IMR-90 (cell line): ENCODE measurements at regions not wholly inside any gene's neighbourhood (a gene's known extent, or its start where the extent isn't known, plus 50 kb on each side); places are given as distances from the start of the nearest gene placed in this dataset.
A peak's percentile ranks its signal among the peaks of the same experiment; 100 is the strongest.

ENCODE experiments used
- ATAC-seq: fragments of 200-7000 bp; cut with Tn5 transposase; 2 replicates; pipeline ENCODE4 v1.9.1; 2020; ENCODE audit warnings: low read depth, mild to moderate bottlenecking, moderate library complexity
- BruUV-seq: library from RNA; stranded (reverse); fragments of 400-500 nt; replicated peaks from 2 replicates; lab custom pipeline; 2021; lab: Mats Ljungman, UMichigan
- CTCF ChIA-PET: fragments of 300-600 bp; formaldehyde crosslinking; extraction: SDS; loops from one replicate; lab custom pipeline; 2021; ENCODE audit warnings: antibody characterized with exemption; lab: Yijun Ruan, JAX
- POLR2A ChIA-PET: fragments of 300-600 bp; sonication (Branson Sonifier 250); formaldehyde crosslinking; loops from one replicate; lab custom pipeline; 2022; ENCODE audit warnings: antibody characterized with exemption; ENCODE audit not compliant: unreplicated experiment; lab: Charles Lee
- DNase-seq: peaks from one replicate; pipeline ENCODE4 v3.0.0; 2013
- H2AFZ ChIP-seq: replicated peaks from 2 replicates; pipeline ENCODE3; 2013; ENCODE audit warnings: low read length, mild to moderate bottlenecking; ENCODE audit not compliant: poor library complexity
- H2AK5ac ChIP-seq: 2 replicates; pipeline ENCODE4 v1.6.1; 2013; ENCODE audit warnings: low read depth, low read length, inconsistent platforms
- H2AK9ac ChIP-seq: replicated peaks from 2 replicates; pipeline ENCODE3; 2013; ENCODE audit warnings: mild to moderate bottlenecking, low read depth, low read length, moderate library complexity; ENCODE audit not compliant: poor library complexity
- H2BK120ac ChIP-seq: 2 replicates; pipeline ENCODE4 v1.6.1; 2013; ENCODE audit warnings: low read depth, low read length, inconsistent platforms
- H2BK15ac ChIP-seq: 3 replicates; pipeline ENCODE4 v1.6.1; 2013; ENCODE audit warnings: low read depth, low read length, inconsistent platforms
- H2BK20ac ChIP-seq: 2 replicates; pipeline ENCODE4 v1.6.1; 2013; ENCODE audit warnings: low read depth, mild to moderate bottlenecking, inconsistent platforms, low read length, moderate library complexity
- H2BK5ac ChIP-seq: 2 replicates; pipeline ENCODE4 v1.6.1; 2013; ENCODE audit warnings: mild to moderate bottlenecking, low read depth, low read length, inconsistent platforms; ENCODE audit not compliant: poor library complexity, severe bottlenecking
- H3K14ac ChIP-seq: replicated peaks from 2 replicates; pipeline ENCODE4 v1.6.1; 2013; ENCODE audit warnings: low read depth, low read length, inconsistent platforms
- H3K18ac ChIP-seq: 2 replicates; pipeline ENCODE4 v1.6.1; 2013; ENCODE audit warnings: low read depth, low read length, control low read depth
- H3K23ac ChIP-seq: 2 replicates; pipeline ENCODE4 v1.6.1; 2013; ENCODE audit warnings: low read depth, low read length, inconsistent platforms
- H3K27ac ChIP-seq: 2 replicates; pipeline ENCODE4 v1.5.1; 2013; ENCODE audit warnings: mild to moderate bottlenecking, control low read depth, low read length; ENCODE audit not compliant: insufficient read depth
- H3K27me3 ChIP-seq: 2 replicates; pipeline ENCODE4 v1.6.1; 2013; ENCODE audit warnings: low read length; ENCODE audit not compliant: control insufficient read depth, insufficient read depth
- H3K36me3 ChIP-seq: 2 replicates; pipeline ENCODE4 v1.6.1; 2013; ENCODE audit warnings: low read length, mixed read lengths; ENCODE audit not compliant: control insufficient read depth, insufficient read depth
- H3K4ac ChIP-seq: 2 replicates; pipeline ENCODE4 v1.6.1; 2013; ENCODE audit warnings: low read depth, low read length, inconsistent platforms
- H3K4me1 ChIP-seq: 2 replicates; pipeline ENCODE4 v1.6.1; 2013; ENCODE audit warnings: low read length, mixed read lengths; ENCODE audit not compliant: control insufficient read depth, insufficient read depth
- H3K4me2 ChIP-seq: 2 replicates; pipeline ENCODE4 v1.6.1; 2013; ENCODE audit warnings: low read depth, mild to moderate bottlenecking, control low read depth, low read length, moderate library complexity
- H3K4me3 ChIP-seq: 2 replicates; pipeline ENCODE4 v1.5.1; 2013; ENCODE audit warnings: low read depth, mild to moderate bottlenecking, control low read depth, low read length, moderate library complexity; ENCODE audit not compliant: insufficient read depth
- H3K56ac ChIP-seq: 2 replicates; pipeline ENCODE4 v1.6.1; 2013; ENCODE audit warnings: low read length, inconsistent platforms; ENCODE audit not compliant: insufficient read depth; ENCODE audit errors: extremely low read depth
- H3K79me1 ChIP-seq, 2 experiments: 2 replicates each; pipeline ENCODE4 v1.6.1; 2013; ENCODE audit warnings: low read length in 2 of 2, inconsistent platforms in 1 of 2, low read depth in 1 of 2
- H3K9ac ChIP-seq: 2 replicates; pipeline ENCODE4 v1.6.1; 2013; ENCODE audit warnings: low read depth, low read length, control low read depth
- H3K9me1 ChIP-seq: 2 replicates; pipeline ENCODE4 v1.6.1; 2013; ENCODE audit warnings: low read length, inconsistent platforms; ENCODE audit not compliant: insufficient read depth
- H3K9me3 ChIP-seq: 2 replicates; pipeline ENCODE4 v1.6.1; 2013; ENCODE audit warnings: low read length; ENCODE audit not compliant: control insufficient read depth, insufficient read depth
- H4K20me1 ChIP-seq: 2 replicates; pipeline ENCODE4 v1.6.1; 2013; ENCODE audit warnings: low read length, inconsistent platforms; ENCODE audit not compliant: insufficient read depth
- H4K5ac ChIP-seq: 2 replicates; pipeline ENCODE4 v1.6.1; 2013; ENCODE audit warnings: mild to moderate bottlenecking, low read depth, low read length, control low read depth
- H4K8ac ChIP-seq, 2 experiments: 2 replicates each; pipeline ENCODE4 v1.6.1; 2013; ENCODE audit warnings: low read depth in 2 of 2, low read length in 2 of 2, control low read depth in 1 of 2, inconsistent platforms in 1 of 2
- H4K91ac ChIP-seq: 2 replicates; pipeline ENCODE4 v1.6.1; 2013; ENCODE audit warnings: low read depth, low read length, inconsistent platforms; ENCODE audit not compliant: insufficient read depth
- MAFK ChIP-seq: IDR thresholded peaks from 2 replicates; pipeline ENCODE4 v1.6.1; 2012; ENCODE audit warnings: low read depth, low read length, improper control_type of control experiment
- USF2 ChIP-seq: fragments of 150-350 bp; IDR thresholded peaks from 2 replicates; pipeline ENCODE4 v1.6.1; 2017; ENCODE audit warnings: mild to moderate bottlenecking, antibody characterized with exemption, low read length, low read depth
- WGBS, 2 experiments: methylation state at CpG; one replicate each; pipeline versions ENCODE4 v1.1.5 to v1.1.7; 2013; ENCODE audit warnings: missing lambda C conversion rate in 2 of 2; ENCODE audit not compliant: insufficient read length in 1 of 2; ENCODE audit errors: extremely low coverage in 2 of 2; 5-methylcytosine and 5-hydroxymethylcytosine counted together
- dilution Hi-C: fragments of 300-500 bp; cut with HindIII; formaldehyde crosslinking; loops from one replicate; pipeline ENCODE4 v1.14.3; 2018; ENCODE audit warnings: low sequenced_read_pairs; ENCODE audit not compliant: unreplicated experiment
- in situ Hi-C: fragments of 300-500 bp; cut with MboI; formaldehyde crosslinking; loops from 3 replicates; pipeline ENCODE4 v1.14.3; 2019; ENCODE audit warnings: low sequenced_read_pairs, inconsistent platforms, mixed read lengths
- intact Hi-C: fragments of 100-400 bp; cut with micrococcal nuclease; formaldehyde crosslinking; loops from 2 replicates; pipeline ENCODE4 v1.10.0; 2022

- Histone ChIP-seq H2AK5ac (no peak overlapping the region), H3K27ac (no peak overlapping the region), H4K91ac (no peak overlapping the region), H4K5ac (no peak overlapping the region), H3K14ac (no peak overlapping the region), H4K20me1 (no peaks in the 10 kb centered on the region), H3K36me3 (no peaks in the 10 kb centered on the region), H2AFZ (no peak overlapping the region), H3K9me3 (no peaks in the 10 kb centered on the region), H2BK5ac (no peak overlapping the region), H2BK20ac (no peak overlapping the region), H2BK15ac (no peak overlapping the region), H3K79me1 (no peaks in the 10 kb centered on the region), H3K4ac (no peak overlapping the region), H3K4me2 (no peak overlapping the region), H3K9ac (no peak overlapping the region), H2BK120ac (no peak overlapping the region), H3K4me3 (no peak overlapping the region), H3K4me1 (no peaks in the 10 kb centered on the region), H4K8ac (no peak overlapping the region), H2AK9ac (no peak overlapping the region), H3K56ac (no peak overlapping the region), H3K18ac (no peak overlapping the region), H3K27me3 (no peaks in the 10 kb centered on the region), H3K23ac (no peak overlapping the region), H3K9me1 (no peaks in the 10 kb centered on the region)
- no peak for DNase-seq
- intact Hi-C loops (no loop called here), in situ Hi-C loops (no loop called here), dilution Hi-C loops (no loop called here)
- no peak for ATAC-seq
- ChIA-PET POLR2A (no interaction called here), CTCF (interaction anchor here (1.3 kb wide), 1 partner anchor 10 kb away, joined by 3 read pairs; no protein-coding TSS in a partner anchor)
- TF ChIP-seq USF2 (no peak), MAFK (peak; percentile 81)
- no TSS peak for BruUV-seq
- WGBS, 2 experiments: no CpG with 5 or more reads among the region's 1 CpG
Observed at GRCh38 chr4:28947374-28947773, 1772.8 kb upstream of the PCDH7 start.
